ENCODE measurements at regions not wholly inside any gene's neighbourhood (a gene's known extent, or its start where the extent isn't known, plus 50 kb on each side); places are given as distances from the start of the nearest gene placed in this dataset.
"Not testable (repeated sequence)": the region's sequence is repeated elsewhere in the genome, so short reads cannot be mapped to it uniquely, and the experiment has no call there.

DNA sequence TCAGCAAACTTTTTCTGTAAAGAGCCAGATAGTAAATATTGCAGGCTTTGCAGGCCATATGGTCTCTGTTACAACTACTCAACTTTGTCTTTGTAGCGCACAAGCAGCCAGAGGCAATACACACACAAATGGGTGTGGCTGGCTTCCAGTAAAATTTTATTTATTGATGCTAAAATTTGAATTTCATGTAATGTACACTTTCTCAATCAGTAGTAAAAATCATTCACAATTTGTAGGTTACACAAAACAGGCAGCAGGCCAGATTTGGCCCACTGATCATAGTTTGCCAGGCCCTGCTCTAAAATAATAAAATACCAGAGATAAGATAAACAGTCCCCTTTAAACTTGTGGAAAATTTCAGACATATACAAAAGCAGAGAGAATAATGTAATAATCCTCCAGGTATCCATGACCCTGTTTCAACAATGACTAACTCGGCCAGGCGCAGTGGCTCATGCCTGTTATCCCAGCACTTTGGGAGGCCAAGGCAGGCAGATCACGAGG, 330.3 kb downstream of the SHQ1 start:
- Mint-ChIP-seq H3K4me3 (no peak overlapping the region), H3K9me3 (peaks cover 4% of the 10 kb centered on the region), H3K27me3 (no peaks in the 10 kb centered on the region), H3K4me1 (peaks cover 13% of the 10 kb centered on the region), H3K36me3 (ENCODE audit: low read depth) (no peaks in the 10 kb centered on the region), H3K27ac (no peak overlapping the region)
- no peak for ATAC-seq (replicated peaks)

DNA sequence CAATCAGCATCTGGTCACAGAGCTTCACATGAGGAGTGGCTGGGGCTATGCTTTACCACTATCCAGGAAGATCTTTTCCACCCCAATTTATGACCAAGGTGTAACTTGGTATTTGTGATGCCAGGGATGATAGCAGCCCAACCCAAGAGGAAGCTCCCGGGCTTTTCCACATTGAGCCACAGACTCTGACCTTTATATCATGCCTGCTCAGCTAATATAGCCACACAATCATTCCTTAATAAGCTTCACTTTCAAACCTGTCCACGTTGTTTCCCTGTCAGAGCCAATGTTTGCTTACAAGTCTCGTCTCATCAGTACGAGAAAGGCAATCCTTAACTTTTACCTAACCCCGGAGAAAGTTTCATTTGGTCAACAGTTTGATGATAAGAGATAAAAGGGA, 330.9 kb downstream of the SHQ1 start:
- H3K27ac Mint-ChIP-seq, result no peak overlapping the region
- peaks cover 13% of the 10 kb centered on the region for H3K4me1 Mint-ChIP-seq
- H3K9me3 Mint-ChIP-seq, result peaks cover 5% of the 10 kb centered on the region
- H3K36me3 Mint-ChIP-seq (ENCODE audit: low read depth), result no peaks in the 10 kb centered on the region
- H3K27me3 Mint-ChIP-seq, result no peaks in the 10 kb centered on the region
- H3K4me3 Mint-ChIP-seq, result no peak overlapping the region
- ATAC-seq (replicated peaks), result no peak

DNA sequence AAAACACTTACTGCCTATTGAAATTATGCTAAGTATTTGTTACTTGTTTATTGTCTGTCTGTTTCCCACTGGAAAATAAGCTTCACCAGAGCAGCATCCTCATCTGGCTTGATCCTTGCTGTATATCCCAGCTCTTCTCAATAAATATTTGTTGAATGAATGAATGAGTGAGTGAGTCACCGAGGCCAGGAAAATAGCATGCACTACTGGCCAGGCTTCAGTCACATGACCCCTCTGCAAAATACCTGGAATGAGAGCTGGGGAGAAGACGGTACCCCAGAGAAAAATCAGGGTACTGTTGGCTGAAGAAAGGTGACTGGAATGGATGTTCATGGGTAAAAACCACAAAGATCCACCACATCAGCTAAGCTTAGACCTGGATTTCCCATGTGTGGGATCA, 331.9 kb downstream of the SHQ1 start:
- ATAC-seq (replicated peaks), result no peak
- peaks cover 5% of the 10 kb centered on the region for H3K9me3 Mint-ChIP-seq
- H3K4me1 Mint-ChIP-seq, result peaks cover 13% of the 10 kb centered on the region
- no peak overlapping the region for H3K4me3 Mint-ChIP-seq
- H3K27me3 Mint-ChIP-seq, result no peaks in the 10 kb centered on the region
- H3K36me3 Mint-ChIP-seq (ENCODE audit: low read depth), result no peaks in the 10 kb centered on the region
- H3K27ac Mint-ChIP-seq, result no peak overlapping the region

DNA sequence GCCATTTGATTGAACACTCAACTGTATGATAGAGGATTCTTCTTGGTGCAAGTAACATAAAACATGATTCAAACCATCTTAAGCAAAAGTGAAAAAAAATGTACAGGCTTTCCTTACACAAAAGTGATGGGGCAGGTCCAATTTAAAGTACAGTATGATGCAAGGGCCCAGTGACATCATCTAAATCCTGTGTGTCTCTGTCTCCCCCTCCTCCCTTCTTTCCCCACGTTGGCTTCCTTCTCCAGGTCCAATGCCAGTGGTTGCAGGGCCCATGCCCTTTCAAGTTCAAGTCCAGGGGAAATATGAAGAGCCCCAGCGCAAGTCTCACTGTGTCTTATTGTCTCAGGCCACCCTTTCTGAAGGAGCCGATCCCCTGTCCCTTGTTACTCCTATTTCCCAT, 332.3 kb downstream of the SHQ1 start:
- Mint-ChIP-seq H3K27me3 (no peaks in the 10 kb centered on the region), H3K9me3 (peaks cover 5% of the 10 kb centered on the region), H3K4me3 (no peak overlapping the region), H3K36me3 (ENCODE audit: low read depth) (no peaks in the 10 kb centered on the region), H3K27ac (no peak overlapping the region), H3K4me1 (peaks cover 13% of the 10 kb centered on the region)
- ATAC-seq (replicated peaks), result no peak

DNA sequence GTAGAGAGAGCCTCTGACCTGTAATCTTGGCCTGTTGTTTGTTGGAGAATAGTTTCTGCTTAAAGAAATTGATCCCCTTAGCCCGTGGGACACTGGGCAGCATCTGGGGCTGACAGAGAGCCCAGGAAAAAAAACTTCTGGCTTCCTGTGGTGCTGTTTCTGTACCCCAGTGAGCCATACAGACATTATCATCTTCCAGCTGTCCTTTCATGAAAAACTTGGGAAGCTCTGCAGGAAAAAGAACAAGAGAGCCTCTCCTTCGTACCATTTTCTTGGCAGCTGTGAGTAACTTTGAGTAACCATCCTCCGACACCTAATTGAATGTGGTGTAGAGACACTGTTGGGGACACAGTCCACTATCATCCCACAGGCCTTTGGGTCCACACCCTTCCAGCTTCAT, 333.0 kb downstream of the SHQ1 start:
- no peak overlapping the region for H3K27ac Mint-ChIP-seq
- no peak overlapping the region for H3K4me3 Mint-ChIP-seq
- H3K27me3 Mint-ChIP-seq, result no peaks in the 10 kb centered on the region
- no peak for ATAC-seq (replicated peaks)
- H3K36me3 Mint-ChIP-seq (ENCODE audit: low read depth), result no peaks in the 10 kb centered on the region
- H3K9me3 Mint-ChIP-seq, result peaks cover 5% of the 10 kb centered on the region
- H3K4me1 Mint-ChIP-seq, result peaks cover 6% of the 10 kb centered on the region

DNA sequence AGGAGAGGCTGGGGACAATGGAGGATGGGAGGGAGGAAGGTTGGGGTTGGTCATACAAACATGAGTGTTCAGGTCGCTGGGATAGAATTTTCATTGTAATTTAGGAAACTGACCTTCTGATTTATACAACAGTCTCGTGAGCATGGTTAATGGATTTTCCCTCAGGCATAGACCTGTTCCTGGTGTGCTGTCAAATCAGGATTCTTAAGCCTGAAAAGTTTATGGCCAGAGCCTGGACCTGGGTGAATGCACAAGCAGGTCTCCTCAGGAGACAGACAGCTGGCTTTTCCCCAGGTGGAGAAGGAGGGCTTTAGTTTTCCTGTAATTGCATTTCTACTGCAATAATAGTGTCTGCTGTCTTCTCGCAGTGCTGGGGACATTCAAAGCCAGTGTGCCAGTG, 338.0 kb downstream of the SHQ1 start:
- Mint-ChIP-seq H3K4me3 (no peak overlapping the region), H3K4me1 (no peaks in the 10 kb centered on the region), H3K27me3 (peaks cover 3% of the 10 kb centered on the region), H3K36me3 (ENCODE audit: low read depth) (no peaks in the 10 kb centered on the region), H3K9me3 (peaks cover 5% of the 10 kb centered on the region), H3K27ac (peak overlapping the region; percentile 34)
- no peak for ATAC-seq (replicated peaks)

DNA sequence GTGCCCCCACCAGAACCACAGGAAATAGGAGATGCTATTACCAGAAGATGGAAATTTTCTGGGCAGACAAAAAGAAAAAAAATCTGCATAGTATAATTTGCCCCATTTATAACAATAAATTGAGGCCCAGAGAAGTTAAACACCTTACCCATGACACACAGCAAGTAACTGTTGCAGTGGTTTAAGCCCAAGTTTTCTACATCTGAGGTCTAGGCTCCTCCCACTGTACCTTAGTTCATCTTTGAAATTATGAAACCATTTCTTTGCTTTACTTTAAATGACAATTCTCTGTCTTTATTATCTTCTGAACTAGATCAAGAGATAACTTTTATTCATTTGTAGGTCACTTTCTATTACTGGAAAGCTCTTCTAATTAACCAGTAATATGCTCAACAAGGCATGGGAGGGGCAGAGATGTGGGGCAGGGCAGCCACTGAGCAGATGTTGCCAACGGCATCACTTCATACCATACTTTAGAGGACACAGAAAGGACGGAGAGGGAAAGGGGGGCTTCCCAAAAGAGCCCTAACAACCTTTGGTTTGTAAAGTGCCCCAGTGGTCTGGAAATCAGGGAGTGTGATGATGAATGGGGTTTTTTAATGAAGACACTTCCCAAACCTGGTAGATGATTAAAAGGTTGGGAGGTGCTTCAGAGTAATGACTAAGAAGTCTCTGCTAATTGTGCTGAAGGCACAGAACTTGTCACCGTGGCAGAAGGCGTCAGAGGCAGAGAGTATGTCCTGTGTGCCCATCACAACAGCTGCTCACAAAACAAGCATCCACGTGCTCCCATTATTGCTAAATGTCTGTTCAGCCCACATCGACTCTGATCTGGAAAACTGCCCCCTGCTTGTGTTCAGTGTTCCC, 342.5 kb downstream of the SHQ1 start:
- Mint-ChIP-seq H3K27ac (peak overlapping the region; percentile 57), H3K4me3 (no peak overlapping the region), H3K9me3 (no peaks in the 10 kb centered on the region), H3K4me1 (no peaks in the 10 kb centered on the region), H3K27me3 (peaks cover 3% of the 10 kb centered on the region), H3K36me3 (ENCODE audit: low read depth) (no peaks in the 10 kb centered on the region)
- ATAC-seq (replicated peaks), result peak; percentile 86

DNA sequence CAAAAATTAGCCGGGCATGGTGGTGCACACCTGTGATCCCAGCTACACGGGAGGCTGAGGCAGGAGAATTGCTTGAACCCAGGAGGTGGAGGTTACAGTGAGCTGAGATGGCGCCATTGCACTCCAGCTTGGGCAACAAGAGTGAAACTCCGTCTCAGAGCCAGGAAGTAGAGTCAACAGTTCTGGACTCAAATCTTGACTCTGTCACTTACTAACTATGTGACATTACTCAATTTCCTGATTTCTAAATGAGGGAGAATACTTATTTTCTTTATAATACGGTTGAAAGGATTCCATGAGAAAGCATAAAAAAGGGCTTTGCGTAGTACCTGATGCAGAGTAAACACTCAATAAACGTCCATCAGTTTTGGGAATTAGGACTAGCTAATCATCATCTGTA, 350.7 kb downstream of the SHQ1 start:
- peak; percentile 68 for ATAC-seq (replicated peaks)

DNA sequence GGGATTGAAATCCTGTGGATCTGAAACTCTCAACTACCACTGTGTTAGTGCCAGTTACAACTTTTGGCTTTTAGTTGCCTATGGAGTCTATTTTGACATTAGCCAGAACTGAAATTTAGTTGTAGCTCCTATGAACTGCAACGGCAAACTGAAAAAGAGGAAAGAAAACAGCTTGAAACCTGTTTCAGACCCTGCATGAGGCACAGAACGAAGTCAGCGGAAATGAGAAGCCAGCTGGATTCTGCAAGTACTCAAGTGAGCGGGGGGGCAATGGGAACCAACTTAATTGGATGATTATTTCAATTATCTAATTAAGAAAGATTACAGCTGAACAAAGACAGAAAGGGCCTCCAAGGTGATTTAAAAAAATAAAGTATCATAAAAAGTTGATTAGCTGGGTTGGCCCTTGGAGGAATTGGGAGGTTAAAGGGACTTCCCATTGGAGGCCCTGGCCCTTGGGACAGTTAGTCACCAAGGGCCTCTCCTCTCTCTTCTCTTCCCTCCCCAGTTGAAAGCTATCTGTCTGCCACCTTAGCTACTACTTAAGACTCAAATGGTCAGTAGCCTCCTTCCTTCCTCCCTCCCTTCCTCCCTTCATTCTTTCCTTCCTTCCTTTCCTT, 352.1 kb downstream of the SHQ1 start:
- Mint-ChIP-seq H3K36me3 (ENCODE audit: low read depth) (no peaks in the 10 kb centered on the region), H3K4me1 (no peaks in the 10 kb centered on the region), H3K27ac (no peak overlapping the region), H3K4me3 (no peak overlapping the region), H3K27me3 (no peaks in the 10 kb centered on the region), H3K9me3 (peaks cover 3% of the 10 kb centered on the region)
- no peak for ATAC-seq (replicated peaks)

More for the DNA sequence above, 350.7 kb downstream of the SHQ1 start:
- H3K36me3 Mint-ChIP-seq (ENCODE audit: low read depth); H3K4me3 Mint-ChIP-seq; H3K27ac Mint-ChIP-seq; H3K9me3 Mint-ChIP-seq; H3K27me3 Mint-ChIP-seq; H3K4me1 Mint-ChIP-seq: not testable (repeated sequence)

DNA sequence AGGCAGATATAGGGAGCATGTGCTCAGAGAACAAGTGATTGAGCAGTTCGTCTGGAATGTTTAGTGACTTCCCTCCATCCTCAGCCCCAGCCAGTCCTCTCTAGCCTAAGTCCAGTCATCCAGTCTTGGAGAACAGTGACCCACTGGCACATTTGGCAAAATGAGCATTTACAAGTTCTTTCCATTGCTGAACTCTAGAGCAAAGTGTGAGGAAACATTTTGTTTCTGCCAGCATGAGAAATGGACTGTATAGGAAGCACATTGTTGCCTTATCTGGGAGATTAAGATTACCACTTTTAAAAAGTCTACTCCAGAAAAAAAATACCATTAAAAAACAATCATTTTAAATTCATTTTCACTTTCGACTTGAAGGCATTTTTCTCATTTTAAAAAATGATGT, 353.6 kb downstream of the SHQ1 start:
- peaks cover 3% of the 10 kb centered on the region for H3K9me3 Mint-ChIP-seq
- no peak for ATAC-seq (replicated peaks)
- no peak overlapping the region for H3K4me3 Mint-ChIP-seq
- H3K36me3 Mint-ChIP-seq (ENCODE audit: low read depth), result no peaks in the 10 kb centered on the region
- H3K4me1 Mint-ChIP-seq, result no peaks in the 10 kb centered on the region
- H3K27me3 Mint-ChIP-seq, result no peaks in the 10 kb centered on the region
- H3K27ac Mint-ChIP-seq, result no peak overlapping the region

DNA sequence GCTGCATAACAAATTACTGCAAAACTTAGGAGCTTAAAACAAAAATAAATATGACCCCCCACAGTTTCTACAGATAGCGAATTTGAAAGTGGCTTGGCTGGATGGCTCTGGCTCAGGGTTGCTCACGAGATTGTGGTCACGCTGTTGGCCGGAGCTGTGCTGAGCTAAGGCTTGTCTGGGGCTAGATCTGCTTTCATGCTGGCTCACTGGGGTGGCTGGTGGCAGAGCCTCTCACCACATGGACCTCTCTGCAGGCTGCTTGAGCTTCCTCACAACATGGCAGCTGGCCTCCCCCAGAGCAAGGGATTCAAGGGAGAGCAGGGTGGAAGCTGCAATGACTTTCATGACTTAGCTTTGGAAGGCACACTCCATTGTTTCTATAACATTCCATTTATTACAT, 354.1 kb downstream of the SHQ1 start:
- Mint-ChIP-seq H3K9me3 (peaks cover 3% of the 10 kb centered on the region), H3K27ac (no peak overlapping the region), H3K36me3 (ENCODE audit: low read depth) (no peaks in the 10 kb centered on the region), H3K4me1 (no peaks in the 10 kb centered on the region), H3K4me3 (no peak overlapping the region), H3K27me3 (no peaks in the 10 kb centered on the region)
- ATAC-seq (replicated peaks), result no peak

DNA sequence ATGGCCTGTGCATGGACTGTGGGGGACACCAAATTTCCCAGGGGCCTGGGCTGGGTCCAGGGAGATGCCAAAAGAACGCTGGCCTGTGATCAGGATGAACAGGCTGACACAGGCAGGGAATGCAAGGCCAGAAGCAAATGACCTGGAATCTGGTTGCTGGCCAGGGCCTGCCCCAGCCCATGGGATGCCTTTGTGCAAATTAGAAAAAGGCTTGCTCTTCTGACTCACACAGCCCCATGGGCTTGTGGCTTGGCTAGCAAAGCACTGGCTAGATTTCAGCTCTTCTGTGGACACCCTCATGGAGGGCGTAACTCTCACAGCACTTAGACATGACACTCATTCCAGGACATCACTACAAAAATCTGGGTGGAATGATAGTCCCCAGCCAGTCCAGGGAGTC, 356.0 kb downstream of the SHQ1 start:
- peaks cover 10% of the 10 kb centered on the region for H3K4me1 Mint-ChIP-seq
- H3K4me3 Mint-ChIP-seq, result no peak overlapping the region
- no peak overlapping the region for H3K27ac Mint-ChIP-seq
- no peak for ATAC-seq (replicated peaks)
- H3K36me3 Mint-ChIP-seq (ENCODE audit: low read depth), result no peaks in the 10 kb centered on the region
- no peaks in the 10 kb centered on the region for H3K27me3 Mint-ChIP-seq
- peaks cover 3% of the 10 kb centered on the region for H3K9me3 Mint-ChIP-seq

DNA sequence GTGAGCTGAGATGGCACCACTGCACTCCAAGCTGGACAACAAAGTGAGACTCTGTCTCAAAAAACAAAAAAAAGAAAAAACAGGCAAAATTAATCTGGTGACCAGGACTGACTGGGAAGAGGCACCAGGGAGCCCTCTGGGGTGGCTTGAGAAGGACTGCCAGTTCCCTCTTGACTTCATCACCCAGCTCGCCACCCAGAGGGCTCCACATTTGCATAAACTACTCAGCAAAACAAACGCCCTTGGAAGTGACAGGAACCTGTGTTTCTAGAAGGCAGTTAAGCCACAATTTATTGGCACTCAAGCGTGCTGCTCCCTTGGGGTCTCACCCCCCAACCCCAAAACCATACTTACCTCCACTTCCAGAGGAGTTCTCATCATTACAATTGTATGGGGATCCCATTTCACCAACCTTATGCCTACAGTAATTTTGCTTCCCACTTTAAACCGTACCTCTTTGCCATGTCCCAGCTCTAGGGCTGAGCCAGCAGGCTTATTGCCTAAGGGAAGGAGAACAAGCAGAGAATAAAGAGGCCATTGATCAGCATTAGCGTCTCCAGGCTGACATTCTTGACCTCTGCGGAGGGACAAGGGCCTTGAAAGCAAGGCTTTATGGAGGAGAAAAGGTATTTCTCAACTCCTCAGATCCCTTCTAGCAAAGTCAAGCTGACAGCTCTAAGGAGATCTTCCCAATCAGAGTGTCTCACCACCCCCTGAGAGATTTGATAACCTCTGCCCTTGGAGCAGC, 357.4 kb downstream of the SHQ1 start:
- H3K9me3 Mint-ChIP-seq, result peaks cover 3% of the 10 kb centered on the region
- H3K27me3 Mint-ChIP-seq, result no peaks in the 10 kb centered on the region
- no peaks in the 10 kb centered on the region for H3K36me3 Mint-ChIP-seq (ENCODE audit: low read depth)
- H3K4me3 Mint-ChIP-seq, result no peak overlapping the region
- H3K27ac Mint-ChIP-seq, result no peak overlapping the region
- H3K4me1 Mint-ChIP-seq, result peaks cover 18% of the 10 kb centered on the region
- ATAC-seq (replicated peaks), result no peak

DNA sequence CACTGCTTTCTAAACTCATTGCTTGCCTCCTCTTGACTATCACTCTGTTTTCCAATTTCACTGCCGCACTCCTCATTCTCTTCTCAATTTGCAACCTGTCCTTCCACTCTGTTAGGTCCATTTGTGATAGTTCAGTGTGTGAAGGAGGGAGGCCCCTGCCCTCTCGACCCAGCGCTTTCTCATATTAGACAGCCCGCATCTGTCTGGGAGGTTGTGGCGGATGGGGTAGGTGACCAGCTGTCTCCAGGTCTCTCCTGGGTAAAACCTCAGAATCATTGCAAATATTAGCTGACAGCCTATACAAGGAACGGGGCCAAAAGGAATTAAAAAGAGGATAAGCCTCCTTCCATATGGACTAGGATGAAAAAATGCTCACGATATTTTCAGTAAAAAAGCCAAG, 358.3 kb downstream of the SHQ1 start:
- no peak overlapping the region for H3K27ac Mint-ChIP-seq
- H3K4me3 Mint-ChIP-seq, result no peak overlapping the region
- H3K4me1 Mint-ChIP-seq, result peaks cover 26% of the 10 kb centered on the region
- ATAC-seq (replicated peaks), result no peak
- H3K9me3 Mint-ChIP-seq, result peaks cover 7% of the 10 kb centered on the region
- no peaks in the 10 kb centered on the region for H3K27me3 Mint-ChIP-seq
- no peaks in the 10 kb centered on the region for H3K36me3 Mint-ChIP-seq (ENCODE audit: low read depth)

DNA sequence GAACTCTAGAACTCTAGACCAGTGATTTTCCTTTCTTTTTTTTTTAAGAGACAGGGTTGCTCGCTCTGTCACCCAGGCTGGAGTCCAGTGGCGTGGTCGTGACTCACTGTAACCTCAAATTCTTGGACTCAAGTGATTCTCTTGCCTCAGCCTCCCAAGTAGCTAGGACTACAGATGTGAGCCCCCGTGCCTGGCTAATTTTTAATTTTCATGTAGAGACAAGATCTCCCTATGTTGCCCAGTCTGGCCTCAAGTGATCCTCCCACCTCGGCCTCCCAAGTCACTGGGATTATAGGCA, 359.6 kb downstream of the SHQ1 start:
- peak overlapping the region; percentile 40 for H3K4me3 Mint-ChIP-seq
- no peaks in the 10 kb centered on the region for H3K36me3 Mint-ChIP-seq (ENCODE audit: low read depth)
- H3K9me3 Mint-ChIP-seq, result peaks cover 4% of the 10 kb centered on the region
- no peaks in the 10 kb centered on the region for H3K27me3 Mint-ChIP-seq
- peak overlapping the region; percentile 57 for H3K27ac Mint-ChIP-seq
- ATAC-seq (replicated peaks), result no peak
- H3K4me1 Mint-ChIP-seq, result peaks cover 32% of the 10 kb centered on the region

Measured in activated T-helper 17 cell treated with anti-CD3 and anti-CD28 coated beads, Interleukin-2, amount 50 U/mL, for 72 hours (primary cell).